NCI-H345 treated with DMSO at 0.1 percent for 48 hours (cell line): ENCODE measurements at regions not wholly inside any gene's neighbourhood (a gene's known extent, or its start where the extent isn't known, plus 50 kb on each side); places are given as distances from the start of the nearest gene placed in this dataset.

Experiments used
- DNase-seq: peaks from one replicate; lab custom pipeline; 2025; ENCODE audit not compliant: unreplicated experiment; lab: John Stamatoyannopoulos, UW

- DNase-seq, result no peak
Measured at GRCh38 chr13:90402613-90403012, 944.9 kb upstream of the MIR17HG start.

GRCh38 chr13:90403330-90404082, 944.0 kb upstream of the MIR17HG start:
- no peak for DNase-seq

- no peak for DNase-seq
Measured at GRCh38 chr13:90405301-90405700, 942.2 kb upstream of the MIR17HG start.

DNA sequence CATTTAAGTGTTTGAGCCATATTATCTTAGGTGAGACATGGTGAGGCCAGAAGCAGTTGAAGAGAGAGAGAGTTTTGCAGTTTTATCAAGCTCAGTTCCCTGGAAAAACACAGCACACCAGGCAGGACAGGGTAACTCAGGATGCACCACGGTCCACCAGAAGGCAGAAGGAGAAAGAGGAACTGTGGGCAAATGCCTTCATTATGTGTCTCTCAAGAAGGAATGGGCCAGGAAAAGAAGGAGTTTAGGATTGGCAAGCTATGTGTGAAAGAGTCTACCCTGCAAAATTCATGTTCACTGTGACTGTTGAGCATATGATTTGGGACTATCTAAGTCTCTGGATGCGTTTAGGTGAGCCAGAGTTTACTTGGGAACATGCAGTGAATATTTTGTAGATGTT, 934.5 kb upstream of the MIR17HG start:
- DNase-seq, result no peak

- no peak for DNase-seq
Measured at GRCh38 chr13:90413548-90413947, 933.9 kb upstream of the MIR17HG start.

- DNase-seq, result no peak
Measured at GRCh38 chr13:90414691-90415596, 932.5 kb upstream of the MIR17HG start.

- DNase-seq, result no peak
Measured at GRCh38 chr13:90415902-90416301, 931.6 kb upstream of the MIR17HG start.

GRCh38 chr13:90416519-90416918, 931.0 kb upstream of the MIR17HG start:
- no peak for DNase-seq

- no peak for DNase-seq
Measured at GRCh38 chr13:90416938-90417337, 930.5 kb upstream of the MIR17HG start.

DNA sequence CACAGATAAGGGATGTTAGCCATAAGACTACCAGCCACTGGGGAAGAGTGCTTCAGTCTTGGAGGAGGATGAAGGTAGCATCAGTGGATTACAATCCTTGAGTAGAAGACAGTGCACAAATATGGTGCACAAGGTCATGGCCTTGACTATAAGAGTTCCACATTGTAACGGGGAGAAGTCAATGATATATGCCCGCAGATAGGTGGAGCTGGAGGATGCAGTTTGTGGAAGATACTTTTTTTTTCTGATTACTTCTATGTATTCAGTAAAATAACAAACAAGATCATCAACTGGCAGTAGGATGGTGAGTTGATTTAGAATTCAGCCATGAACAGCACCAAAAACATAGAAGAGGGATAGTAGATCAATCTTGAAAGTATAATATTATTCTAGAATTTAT, 926.8 kb upstream of the MIR17HG start:
- no peak for DNase-seq

DNA sequence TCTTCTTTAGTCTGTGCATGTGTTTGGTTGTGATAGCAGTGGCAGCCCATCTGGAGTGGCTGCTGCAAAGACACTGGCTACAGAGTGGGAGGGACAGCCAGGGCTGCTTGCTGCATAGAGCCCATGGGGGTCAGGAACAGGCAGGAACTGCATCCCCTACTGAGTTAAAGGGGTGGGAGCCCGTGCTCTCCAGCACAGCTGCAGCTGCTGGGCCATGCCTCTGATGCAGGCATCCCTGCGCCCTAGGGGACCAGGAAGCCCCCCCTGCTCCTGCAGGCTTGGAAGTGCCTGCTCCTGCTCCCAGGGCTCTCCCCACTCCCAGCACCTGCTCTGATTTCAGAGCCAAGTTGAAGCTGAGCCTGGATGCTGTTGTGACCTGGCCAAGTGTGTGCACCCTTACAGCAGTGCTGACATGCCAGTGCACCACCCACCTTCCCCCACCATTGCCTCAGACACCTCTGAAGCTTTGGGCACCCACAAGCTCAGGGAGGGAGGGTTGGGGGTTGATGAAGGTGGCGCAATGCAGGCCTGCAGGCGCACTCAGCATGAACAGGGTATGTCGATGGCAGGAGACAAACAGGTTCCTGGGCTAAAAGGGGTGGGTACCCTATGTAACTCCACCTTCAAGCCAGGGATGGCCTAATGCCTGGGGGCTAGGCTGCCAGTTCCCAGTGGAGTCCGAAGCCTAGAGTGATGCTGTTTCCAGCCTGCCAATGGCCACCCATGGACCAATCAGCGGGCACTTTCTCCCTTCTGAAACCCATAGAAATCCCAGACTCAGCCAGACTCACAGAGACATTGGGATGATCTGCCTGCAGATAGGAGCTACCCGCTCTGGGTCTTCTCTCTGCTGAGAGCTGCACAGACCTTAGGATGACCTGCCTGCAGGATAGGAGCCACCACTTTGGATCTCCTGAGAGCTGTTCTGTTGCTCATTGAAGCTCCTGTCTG, 919.9 kb upstream of the MIR17HG start:
- no peak for DNase-seq

GRCh38 chr13:90428522-90429210, 918.8 kb upstream of the MIR17HG start:
- DNase-seq, result no peak

DNA sequence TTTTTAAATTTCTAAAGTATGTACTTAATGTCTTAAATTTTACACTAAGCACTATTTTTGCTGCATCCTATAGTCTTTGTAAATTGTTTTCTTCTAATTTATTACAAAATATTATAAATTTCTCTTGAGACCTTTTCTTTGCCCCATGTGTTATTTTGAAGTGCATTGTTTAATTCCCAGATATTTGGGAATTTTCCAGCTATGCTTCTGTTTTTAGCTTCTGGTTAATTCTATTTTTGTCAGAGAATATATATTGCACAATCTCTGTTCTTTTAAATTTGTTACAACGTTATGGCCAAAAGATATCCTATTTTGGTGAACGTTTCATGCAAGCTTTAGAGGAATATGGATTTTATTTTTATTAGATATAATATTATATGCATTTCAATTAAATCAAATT, 917.4 kb upstream of the MIR17HG start:
- no peak for DNase-seq

DNA sequence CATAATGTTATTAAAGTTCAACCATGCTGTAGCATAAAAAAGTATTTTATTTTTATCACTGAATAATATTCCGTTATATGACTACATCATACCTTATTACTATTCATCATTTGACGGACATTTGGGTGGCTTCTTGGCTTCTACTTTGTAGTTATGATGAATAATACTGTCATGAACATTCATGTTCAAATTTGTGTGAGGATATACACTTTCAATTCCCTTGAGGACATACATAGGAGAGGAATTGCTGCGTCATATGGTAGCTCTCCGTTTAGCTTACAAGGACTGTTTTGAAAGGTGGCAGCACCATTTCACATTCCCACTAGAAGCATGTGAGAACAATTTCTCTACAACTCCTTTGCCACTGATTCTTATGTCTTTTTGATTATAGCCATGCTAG, 910.8 kb upstream of the MIR17HG start:
- no peak for DNase-seq

DNA sequence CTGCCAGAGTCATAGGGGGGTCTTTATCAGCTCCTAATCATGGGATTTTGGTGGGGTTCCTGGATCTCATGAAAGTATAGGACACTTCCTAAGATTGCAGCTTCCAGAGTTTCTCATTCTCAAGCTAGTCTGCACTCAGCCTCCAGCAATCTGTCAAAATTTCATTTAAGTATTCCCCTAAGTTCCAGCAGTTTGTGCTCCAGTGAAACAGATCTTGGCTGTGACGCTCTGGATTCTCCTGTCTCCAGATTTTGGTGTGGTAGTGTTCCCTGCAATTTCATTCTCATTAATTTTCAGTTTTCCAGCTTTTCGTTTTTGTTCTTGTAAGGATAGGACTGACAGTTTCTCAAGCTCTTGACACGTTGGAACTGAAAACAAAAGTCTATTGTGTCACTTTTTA, 908.9 kb upstream of the MIR17HG start:
- DNase-seq, result no peak

DNA sequence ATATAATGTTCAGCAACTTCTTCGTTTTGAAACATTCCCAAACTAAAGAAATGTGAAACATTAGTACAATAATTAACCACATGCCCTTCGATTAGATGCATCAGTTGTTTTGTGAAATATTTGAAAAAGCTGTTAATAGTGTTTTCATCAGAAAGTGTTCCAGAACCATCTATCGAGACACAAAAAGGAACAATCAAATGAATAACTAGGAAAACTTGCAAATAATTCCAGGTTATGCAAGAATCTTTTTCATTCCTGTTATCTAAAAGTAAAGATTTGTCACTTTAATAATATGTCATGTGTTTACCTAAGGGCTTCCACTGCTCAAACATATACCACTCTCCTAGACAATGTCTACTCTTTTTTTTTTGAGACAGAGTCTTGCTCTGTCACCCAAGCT, 904.2 kb upstream of the MIR17HG start:
- DNase-seq, result no peak

DNA sequence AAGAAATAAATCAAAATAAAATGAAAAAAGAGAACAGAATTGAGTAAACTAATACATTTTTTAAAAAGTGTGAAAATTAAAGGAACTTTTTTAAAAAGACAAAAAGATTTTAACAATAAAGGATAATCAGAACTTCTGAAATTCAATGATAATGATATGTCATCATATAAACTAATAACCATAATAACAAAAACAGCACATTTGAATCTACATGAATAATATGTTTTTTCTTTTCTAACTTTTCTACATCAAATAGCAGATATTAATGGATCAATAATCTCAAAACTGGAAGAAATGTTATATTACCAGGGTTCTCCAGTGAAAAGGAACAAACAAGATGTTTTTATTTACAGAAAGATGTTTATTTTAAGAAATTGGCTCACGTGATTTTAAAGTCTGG, 903.3 kb upstream of the MIR17HG start:
- no peak for DNase-seq

DNA sequence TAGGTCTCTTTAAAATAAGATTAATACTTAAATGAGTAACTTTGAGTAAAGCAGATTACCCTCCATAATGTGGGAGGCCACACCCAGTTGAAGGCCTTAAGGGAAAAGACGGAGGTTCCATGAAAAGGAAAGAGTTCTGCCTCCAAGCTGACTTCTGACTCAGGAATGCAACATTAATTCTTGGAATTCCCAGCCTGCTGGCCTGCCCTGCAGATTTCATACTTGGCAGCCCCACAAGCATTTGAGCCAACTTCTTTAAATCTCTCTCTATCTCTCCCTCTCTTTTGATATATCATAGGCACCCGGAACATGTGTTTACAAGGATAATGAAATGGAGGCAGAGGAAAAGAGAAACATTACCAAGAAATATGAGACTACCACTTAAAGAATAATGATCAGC, 902.3 kb upstream of the MIR17HG start:
- no peak for DNase-seq

GRCh38 chr13:90447034-90447733, 900.3 kb upstream of the MIR17HG start:
- no peak for DNase-seq

DNA sequence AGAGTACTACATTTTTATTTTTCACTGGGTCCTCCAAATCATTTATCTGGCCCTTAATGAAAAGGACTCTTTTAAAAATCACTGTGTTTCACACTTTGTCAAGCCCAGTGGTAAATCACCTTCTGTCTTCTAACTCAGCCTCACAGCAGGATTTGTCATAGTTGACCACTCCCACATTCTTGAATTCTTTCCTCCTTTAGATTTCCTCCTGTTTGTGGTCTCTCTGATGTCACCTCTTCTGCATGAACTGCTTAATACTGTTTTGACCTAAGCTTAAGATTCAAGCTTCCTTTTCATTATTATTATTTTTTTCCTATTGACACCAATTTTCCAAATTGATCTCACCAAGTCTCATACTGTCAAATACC, 899.8 kb upstream of the MIR17HG start:
- no peak for DNase-seq
